CD14-positive monocyte (primary cell): ENCODE measurements at regions not wholly inside any gene's neighbourhood (a gene's known extent, or its start where the extent isn't known, plus 50 kb on each side); places are given as distances from the start of the nearest gene placed in this dataset.

Experiments used
- DNase-seq, 3 donors: peaks; one replicate each; pipeline ENCODE4 v3.0.0-alpha.2; 2011 to 2022
- H2AFZ ChIP-seq: 2 replicates; pipeline ENCODE4 v1.6.0; 2012; ENCODE audit warnings: mild to moderate bottlenecking, low read depth, low read length, inconsistent platforms; ENCODE audit not compliant: insufficient read depth, poor library complexity, severe bottlenecking
- H3K27ac ChIP-seq, 2 donors: 1 replicate in 1 of 2; 2 replicates in 1 of 2; pipeline ENCODE4 v1.5.1; 2012 to 2013; ENCODE audit warnings: low read length in 2 of 2, control low read depth in 1 of 2, inconsistent platforms in 1 of 2, low read depth in 1 of 2, mild to moderate bottlenecking in 1 of 2
- H3K27me3 ChIP-seq, 2 donors: one replicate each; pipeline versions ENCODE4 v1.6.0 to v1.6.1; 2011 to 2013; ENCODE audit warnings: low read length in 2 of 2; ENCODE audit not compliant: control insufficient read depth in 2 of 2, insufficient read depth in 2 of 2
- H3K36me3 ChIP-seq, 2 donors: replicated peaks in 1 of 2; 1 replicate in 1 of 2; 2 replicates in 1 of 2; pipeline versions ENCODE4 v1.5.1 to v1.6.1; 2012 to 2013; ENCODE audit warnings: low read length in 2 of 2, control low read depth in 1 of 2, inconsistent platforms in 1 of 2, mild to moderate bottlenecking in 1 of 2; ENCODE audit not compliant: insufficient read depth in 2 of 2, control insufficient read depth in 1 of 2
- H3K4me1 ChIP-seq, 2 donors: 1 replicate in 1 of 2; 2 replicates in 1 of 2; pipeline versions ENCODE4 v1.5.1 to v1.6.1; 2012 to 2013; ENCODE audit warnings: low read length in 2 of 2, control low read depth in 1 of 2, inconsistent platforms in 1 of 2, mild to moderate bottlenecking in 1 of 2, moderate library complexity in 1 of 2; ENCODE audit not compliant: insufficient read depth in 2 of 2, control insufficient read depth in 1 of 2
- H3K4me2 ChIP-seq: replicated peaks from 2 replicates; pipeline ENCODE3; 2012; ENCODE audit warnings: low read length, moderate library complexity, mild to moderate bottlenecking; ENCODE audit not compliant: poor library complexity, severe bottlenecking; ENCODE audit errors: extremely low read depth
- H3K4me3 ChIP-seq, 3 experiments: fragments of 200-600 bp in 1 of 3; sonication (generic) in 1 of 3; replicated peaks in 1 of 3; 1 replicate in 2 of 3; 2 replicates in 1 of 3; pipeline ENCODE4 v1.5.1; 2011 to 2013; ENCODE audit warnings: low read length in 3 of 3, mild to moderate bottlenecking in 3 of 3, control low read depth in 2 of 3, low read depth in 2 of 3, inconsistent platforms in 1 of 3, moderate library complexity in 1 of 3
- H3K79me2 ChIP-seq: 2 replicates; pipeline ENCODE4 v1.6.0; 2012; ENCODE audit warnings: mild to moderate bottlenecking, control low read depth, inconsistent platforms, low read length, moderate library complexity; ENCODE audit not compliant: insufficient read depth
- H3K9ac ChIP-seq: 2 replicates; pipeline ENCODE4 v1.6.0; 2017; ENCODE audit warnings: low read length, mild to moderate bottlenecking; ENCODE audit not compliant: insufficient read depth, poor library complexity, severe bottlenecking
- H3K9me3 ChIP-seq, 2 donors: replicated peaks in 1 of 2; 1 replicate in 1 of 2; 2 replicates in 1 of 2; pipeline versions ENCODE4 v1.5.1 to v1.6.1; 2012 to 2013; ENCODE audit warnings: low read length in 2 of 2, control low read depth in 1 of 2; ENCODE audit not compliant: control insufficient read depth in 1 of 2, insufficient read depth in 1 of 2
- H4K20me1 ChIP-seq: 2 replicates; pipeline ENCODE4 v1.6.0; 2012; ENCODE audit warnings: mild to moderate bottlenecking, low read length, control low read depth, moderate library complexity; ENCODE audit not compliant: insufficient read depth
- H3K27ac Mint-ChIP-seq, 7 donors: one replicate each; pipeline ENCODE4 v1.8.0; 2020; ENCODE audit warnings: mild to moderate bottlenecking in 7 of 7, mixed read lengths in 7 of 7, moderate library complexity in 6 of 7, inconsistent platforms in 2 of 7
- H3K27me3 Mint-ChIP-seq, 3 donors: one replicate each; pipeline ENCODE4 v1.8.0; 2021 to 2022; ENCODE audit warnings: low read depth in 3 of 3, mild to moderate bottlenecking in 3 of 3, mixed read lengths in 3 of 3, moderate library complexity in 3 of 3, inconsistent platforms in 1 of 3
- H3K36me3 Mint-ChIP-seq, 2 donors: one replicate each; pipeline ENCODE4 v1.8.0; 2020; ENCODE audit warnings: mixed read lengths in 2 of 2, inconsistent platforms in 1 of 2, mild to moderate bottlenecking in 1 of 2
- H3K4me1 Mint-ChIP-seq: one replicate; pipeline ENCODE4 v1.8.0; 2020; ENCODE audit warnings: mild to moderate bottlenecking, mixed read lengths
- H3K4me3 Mint-ChIP-seq, 2 donors: one replicate each; pipeline ENCODE4 v1.8.0; 2020; ENCODE audit warnings: mild to moderate bottlenecking in 2 of 2, mixed read lengths in 2 of 2, moderate library complexity in 1 of 2
- H3K9me3 Mint-ChIP-seq, 7 donors: one replicate each; pipeline ENCODE4 v1.8.0; 2020 to 2022; ENCODE audit warnings: mixed read lengths in 7 of 7, mild to moderate bottlenecking in 6 of 7, moderate library complexity in 6 of 7, inconsistent platforms in 2 of 7
- WGBS: methylation state at CpG from one replicate; pipeline ENCODE4 v1.1.5; 2013; ENCODE audit warnings: missing lambda C conversion rate; ENCODE audit not compliant: insufficient coverage; 5-methylcytosine and 5-hydroxymethylcytosine counted together
- intact Hi-C, 2 donors: fragments of 100-400 bp; cut with micrococcal nuclease; formaldehyde crosslinking; loops; one replicate each; pipeline versions ENCODE4 v1.15.0 to v1.15.1; 2023
- TF ChIP-seq, protein P1 (sequence below): fragments of 200-600 bp; IDR thresholded peaks from one replicate; pipeline ENCODE4 v1.8.0; 2022; ENCODE audit warnings: antibody characterized with exemption, mild to moderate bottlenecking

DNA sequence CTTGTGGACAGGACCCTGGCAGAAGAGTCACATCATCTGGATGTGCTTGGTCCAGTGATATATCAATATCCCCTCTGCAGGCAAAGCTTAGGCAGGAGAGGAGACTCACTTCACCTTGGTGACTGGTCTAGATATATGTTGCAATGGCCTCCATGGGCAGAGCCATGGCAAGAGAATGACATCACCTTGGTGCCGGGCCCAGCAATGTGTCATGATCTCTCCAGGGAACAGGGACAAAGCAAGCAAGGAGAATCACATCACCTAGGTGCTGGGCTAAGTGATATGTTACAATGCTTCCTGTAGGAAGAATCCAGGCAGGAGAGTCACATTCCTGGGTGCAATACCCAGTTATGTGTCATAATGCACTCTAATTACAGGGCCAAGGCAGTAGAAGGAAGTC is 2106.2 kb downstream of the TP53TG3F start:
- DNase-seq, result no peak
- intact Hi-C loops, result no loop called here
- peaks cover 4 to 28% (median 12%) of the 10 kb centered on the region in 7 donors for H3K9me3 Mint-ChIP-seq
- H3K27me3 Mint-ChIP-seq, result no peaks in the 10 kb centered on the region
- H4K20me1 ChIP-seq, result no peaks in the 10 kb centered on the region
- H3K4me2 ChIP-seq, result no peak overlapping the region
- H3K4me1 ChIP-seq, result no peaks in the 10 kb centered on the region
- no peak overlapping the region for H3K4me3 Mint-ChIP-seq
- no peak overlapping the region for H3K27ac Mint-ChIP-seq
- no peak overlapping the region for H3K9ac ChIP-seq
- H3K9me3 ChIP-seq, result peaks cover 38 to 73% of the 10 kb centered on the region in 2 donors
- H3K36me3 ChIP-seq, result no peaks in the 10 kb centered on the region
- H3K4me1 Mint-ChIP-seq, result no peaks in the 10 kb centered on the region
- no peaks in the 10 kb centered on the region for H3K36me3 Mint-ChIP-seq
- no peak overlapping the region for H3K4me3 ChIP-seq
- WGBS, result 100% methylated on average over 1 of the region's 1 CpG
- H3K79me2 ChIP-seq, result no peaks in the 10 kb centered on the region
- TF ChIP-seq, protein P1, sequence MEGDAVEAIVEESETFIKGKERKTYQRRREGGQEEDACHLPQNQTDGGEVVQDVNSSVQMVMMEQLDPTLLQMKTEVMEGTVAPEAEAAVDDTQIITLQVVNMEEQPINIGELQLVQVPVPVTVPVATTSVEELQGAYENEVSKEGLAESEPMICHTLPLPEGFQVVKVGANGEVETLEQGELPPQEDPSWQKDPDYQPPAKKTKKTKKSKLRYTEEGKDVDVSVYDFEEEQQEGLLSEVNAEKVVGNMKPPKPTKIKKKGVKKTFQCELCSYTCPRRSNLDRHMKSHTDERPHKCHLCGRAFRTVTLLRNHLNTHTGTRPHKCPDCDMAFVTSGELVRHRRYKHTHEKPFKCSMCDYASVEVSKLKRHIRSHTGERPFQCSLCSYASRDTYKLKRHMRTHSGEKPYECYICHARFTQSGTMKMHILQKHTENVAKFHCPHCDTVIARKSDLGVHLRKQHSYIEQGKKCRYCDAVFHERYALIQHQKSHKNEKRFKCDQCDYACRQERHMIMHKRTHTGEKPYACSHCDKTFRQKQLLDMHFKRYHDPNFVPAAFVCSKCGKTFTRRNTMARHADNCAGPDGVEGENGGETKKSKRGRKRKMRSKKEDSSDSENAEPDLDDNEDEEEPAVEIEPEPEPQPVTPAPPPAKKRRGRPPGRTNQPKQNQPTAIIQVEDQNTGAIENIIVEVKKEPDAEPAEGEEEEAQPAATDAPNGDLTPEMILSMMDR, result no peak
- no peak overlapping the region for H2AFZ ChIP-seq
- H3K27me3 ChIP-seq, result no peaks in the 10 kb centered on the region
- no peak overlapping the region for H3K27ac ChIP-seq

DNA sequence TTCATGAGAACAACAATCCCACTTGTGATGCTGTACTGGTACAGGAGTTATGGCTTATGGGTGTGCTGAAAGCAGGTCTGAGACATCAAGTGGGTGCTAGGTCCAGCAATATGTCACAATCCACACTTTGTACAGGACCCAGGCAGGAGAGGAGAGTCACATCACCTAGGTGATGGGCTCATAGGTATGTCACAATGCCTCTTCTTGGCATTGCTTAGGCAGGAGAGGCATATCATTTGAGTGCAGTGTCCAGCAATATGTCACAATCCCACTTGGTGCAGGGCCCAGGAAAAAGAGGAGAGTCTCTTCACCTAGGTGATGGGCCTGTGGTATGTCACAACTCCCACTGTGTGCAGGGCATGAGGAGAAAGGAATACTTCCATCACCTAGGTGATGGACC is 2110.0 kb downstream of the TP53TG3F start:
- Histone ChIP-seq H3K79me2 (no peaks in the 10 kb centered on the region), H3K27me3 (no peaks in the 10 kb centered on the region), H3K4me1 (no peaks in the 10 kb centered on the region), H2AFZ (no peak overlapping the region), H3K9me3 (peaks cover 60 to 93% of the 10 kb centered on the region in 2 donors), H3K4me2 (no peak overlapping the region), H3K4me3 (no peak overlapping the region), H3K9ac (no peak overlapping the region), H3K27ac (no peak overlapping the region), H3K36me3 (no peaks in the 10 kb centered on the region), H4K20me1 (no peaks in the 10 kb centered on the region)
- intact Hi-C loops, result no loop called here
- H3K36me3 Mint-ChIP-seq, result no peaks in the 10 kb centered on the region
- H3K4me1 Mint-ChIP-seq, result no peaks in the 10 kb centered on the region
- no peak for DNase-seq
- no peak overlapping the region for H3K27ac Mint-ChIP-seq
- H3K4me3 Mint-ChIP-seq, result no peak overlapping the region
- TF ChIP-seq, protein P1, result no peak
- H3K27me3 Mint-ChIP-seq, result no peaks in the 10 kb centered on the region
- peaks cover 9 to 48% (median 30%) of the 10 kb centered on the region in 7 donors for H3K9me3 Mint-ChIP-seq
